Small intestine (tissue), 7 donors: ENCODE measurements at regions not wholly inside any gene's neighbourhood (a gene's known extent, or its start where the extent isn't known, plus 50 kb on each side); places are given as distances from the start of the nearest gene placed in this dataset.
"Not testable (repeated sequence)": the region's sequence is repeated elsewhere in the genome, so short reads cannot be mapped to it uniquely, and the experiment has no call there.

ENCODE experiments used
- DNase-seq, 2 donors: peaks; one replicate each; pipeline versions ENCODE4 v3.0.0 to v3.0.0-alpha.2; 2013
- FAIRE-seq: peaks from 2 replicates; lab custom pipeline; 2012; peaks lifted over from hg19 to GRCh38; lab: Jason Lieb, UNC
- H3K27ac ChIP-seq, 3 donors: one replicate each; pipeline ENCODE4 v1.5.1; 2013; ENCODE audit warnings: low read length in 2 of 3, mild to moderate bottlenecking in 2 of 3, control low read depth in 1 of 3, inconsistent platforms in 1 of 3, low read depth in 1 of 3, moderate library complexity in 1 of 3
- H3K27me3 ChIP-seq, 3 donors: one replicate each; pipeline ENCODE4 v1.6.1; 2013; ENCODE audit warnings: low read length in 3 of 3, inconsistent platforms in 1 of 3; ENCODE audit not compliant: control insufficient read depth in 3 of 3, insufficient read depth in 3 of 3
- H3K36me3 ChIP-seq, 3 donors: one replicate each; pipeline ENCODE4 v1.6.1; 2013; ENCODE audit warnings: low read length in 3 of 3, inconsistent platforms in 1 of 3, low read depth in 1 of 3, mild to moderate bottlenecking in 1 of 3, moderate library complexity in 1 of 3; ENCODE audit not compliant: control insufficient read depth in 3 of 3, insufficient read depth in 2 of 3
- H3K4me1 ChIP-seq, 3 donors: one replicate each; pipeline ENCODE4 v1.6.1; 2013; ENCODE audit warnings: low read length in 2 of 3, inconsistent platforms in 1 of 3, low read depth in 1 of 3, mild to moderate bottlenecking in 1 of 3, moderate library complexity in 1 of 3; ENCODE audit not compliant: control insufficient read depth in 3 of 3, insufficient read depth in 2 of 3
- H3K4me3 ChIP-seq, 3 donors: one replicate each; pipeline ENCODE4 v1.5.1; 2013; ENCODE audit warnings: low read length in 3 of 3, control low read depth in 1 of 3, inconsistent platforms in 1 of 3, low read depth in 1 of 3, mild to moderate bottlenecking in 1 of 3, moderate library complexity in 1 of 3
- H3K9me3 ChIP-seq, 2 donors: one replicate each; pipeline ENCODE4 v1.6.1; 2013; ENCODE audit warnings: low read depth in 1 of 2, low read length in 1 of 2; ENCODE audit not compliant: control insufficient read depth in 2 of 2, insufficient read depth in 1 of 2
- WGBS, 3 donors: extraction: QIAGEN DNeasy Blood & Tissue Kit; methylation state at CpG; one replicate each; pipeline ENCODE4 v1.1.7; 2013; 5-methylcytosine and 5-hydroxymethylcytosine counted together
- donor health status: healthy with polysubstance abuse.
- donor health status: control.
- donor health status: control.
- donor health status: Bipolar disorder and iron deficiency.
- donor health status: healthy.

DNA sequence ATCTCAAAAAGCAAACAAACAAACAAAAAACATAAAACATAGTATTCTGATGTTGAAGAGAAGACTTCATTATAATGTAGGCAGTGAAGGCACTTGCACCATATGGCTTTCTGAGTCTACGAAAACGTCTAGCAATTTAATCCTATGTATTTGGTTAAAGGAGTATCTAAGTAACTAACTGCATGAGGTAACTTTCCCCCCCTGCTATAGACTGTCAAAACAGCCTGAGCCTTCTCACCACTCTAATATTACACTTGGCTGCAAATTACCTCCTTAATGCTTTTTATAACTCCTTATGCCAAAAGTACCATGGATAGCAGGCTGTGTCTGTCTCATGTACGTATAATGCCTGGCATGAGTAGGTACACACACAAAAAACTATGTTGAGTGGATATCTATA, 607.6 kb upstream of the FLRT2 start:
- no peaks in the 10 kb centered on the region for H3K9me3 ChIP-seq
- no peaks in the 10 kb centered on the region for H3K4me1 ChIP-seq
- H3K4me3 ChIP-seq: no peak overlapping the region
- WGBS, 3 donors: 77 to 80% (median 78%) methylated on average over 3 of the region's 3 CpGs
- no peak overlapping the region for H3K27ac ChIP-seq
- H3K36me3 ChIP-seq: no peaks in the 10 kb centered on the region
- H3K27me3 ChIP-seq: no peaks in the 10 kb centered on the region
- DNase-seq (no peak), FAIRE-seq (no peak)

DNA sequence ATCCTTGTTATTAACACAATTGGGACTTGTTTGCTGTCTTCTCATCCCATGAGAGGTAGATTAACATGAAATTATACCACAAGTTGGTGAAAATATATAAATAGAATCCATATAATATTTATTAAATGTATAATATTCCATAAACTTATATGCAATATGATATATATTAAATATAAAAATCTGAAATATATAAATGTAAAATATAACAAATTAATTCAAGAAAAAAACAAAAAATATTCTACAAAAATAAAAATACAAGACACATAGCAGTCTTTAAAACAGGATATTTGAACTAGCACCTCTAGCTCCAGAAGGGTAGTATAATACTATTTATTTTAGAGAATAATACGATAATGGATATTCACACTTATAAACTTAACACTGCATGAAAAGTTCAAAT, 603.3 kb upstream of the FLRT2 start:
- H3K4me1 ChIP-seq: no peaks in the 10 kb centered on the region
- FAIRE-seq: peak; percentile 84
- H3K36me3 ChIP-seq: no peaks in the 10 kb centered on the region
- no peaks in the 10 kb centered on the region for H3K27me3 ChIP-seq
- H3K9me3 ChIP-seq: no peaks in the 10 kb centered on the region
- no peak overlapping the region for H3K27ac ChIP-seq
- 91 to 95% (median 92%) methylated on average over 1 of the region's 1 CpG for WGBS, 3 donors
- DNase-seq: no peak
- H3K4me3 ChIP-seq: no peak overlapping the region

DNA sequence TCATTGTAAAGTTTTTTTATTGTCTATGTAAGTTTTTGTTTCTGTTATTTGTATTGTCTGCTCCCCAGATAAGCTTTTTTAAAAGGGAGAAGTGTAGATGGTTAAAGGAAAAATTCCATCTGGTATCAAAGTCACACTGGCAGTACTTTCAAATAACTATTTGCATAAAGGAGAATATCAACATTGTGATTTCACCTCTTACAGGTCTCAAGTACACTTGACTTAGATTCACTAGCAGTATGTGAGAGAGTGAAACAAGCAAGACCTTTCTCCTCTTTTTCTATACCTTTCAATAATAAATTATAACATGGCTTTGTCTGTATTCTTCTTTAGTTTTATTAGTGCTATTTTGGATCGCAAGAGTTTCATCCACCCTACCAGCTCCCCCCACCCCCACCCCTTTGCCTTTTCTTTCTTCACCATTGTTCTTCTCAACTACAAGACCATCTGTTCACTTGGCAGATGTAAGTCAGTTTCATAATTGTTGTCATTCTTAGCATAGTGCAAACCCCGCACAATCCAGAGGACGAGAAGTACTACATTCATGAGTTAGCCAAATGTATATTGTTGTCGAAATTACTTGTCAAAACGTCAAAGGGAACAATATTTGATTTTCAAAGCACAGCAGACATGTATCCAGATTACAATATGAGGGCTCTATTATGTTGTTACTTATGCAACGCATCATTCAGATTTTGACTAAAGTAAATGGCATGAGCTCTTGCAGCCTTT, 602.7 kb upstream of the FLRT2 start:
- WGBS, 3 donors: 70 to 84% (median 77%) methylated on average over 6 of the region's 6 CpGs
- H3K27ac ChIP-seq: no peak overlapping the region
- H3K9me3 ChIP-seq: no peaks in the 10 kb centered on the region
- H3K4me3 ChIP-seq: no peak overlapping the region
- no peaks in the 10 kb centered on the region for H3K36me3 ChIP-seq
- H3K27me3 ChIP-seq: no peaks in the 10 kb centered on the region
- H3K4me1 ChIP-seq: no peaks in the 10 kb centered on the region
- DNase-seq: no peak
- FAIRE-seq: no peak

DNA sequence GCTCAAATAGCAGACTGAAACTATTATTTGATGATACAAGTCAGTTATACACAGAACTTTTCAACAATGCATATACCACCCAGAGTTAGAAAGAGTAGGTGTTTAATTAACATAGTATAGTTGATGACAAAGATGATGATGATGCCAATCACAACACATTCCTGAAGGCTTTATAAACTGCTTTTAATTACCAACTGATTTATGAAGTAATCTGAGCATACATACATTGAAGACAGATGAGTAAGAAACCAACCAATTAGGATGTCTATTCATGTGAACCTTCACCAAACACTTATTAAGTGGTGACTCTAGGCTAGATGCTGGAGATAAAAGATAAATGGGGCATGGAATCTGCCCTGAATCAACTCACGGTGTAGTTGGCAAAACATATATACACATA, 600.9 kb upstream of the FLRT2 start:
- 79 to 87% (median 84%) methylated on average over 1 of the region's 1 CpG for WGBS, 3 donors
- no peak for DNase-seq
- FAIRE-seq: no peak
- Histone ChIP-seq H3K4me1 (no peaks in the 10 kb centered on the region), H3K27ac (no peak overlapping the region), H3K27me3 (no peaks in the 10 kb centered on the region), H3K4me3 (no peak overlapping the region), H3K36me3 (no peaks in the 10 kb centered on the region), H3K9me3 (no peaks in the 10 kb centered on the region)

DNA sequence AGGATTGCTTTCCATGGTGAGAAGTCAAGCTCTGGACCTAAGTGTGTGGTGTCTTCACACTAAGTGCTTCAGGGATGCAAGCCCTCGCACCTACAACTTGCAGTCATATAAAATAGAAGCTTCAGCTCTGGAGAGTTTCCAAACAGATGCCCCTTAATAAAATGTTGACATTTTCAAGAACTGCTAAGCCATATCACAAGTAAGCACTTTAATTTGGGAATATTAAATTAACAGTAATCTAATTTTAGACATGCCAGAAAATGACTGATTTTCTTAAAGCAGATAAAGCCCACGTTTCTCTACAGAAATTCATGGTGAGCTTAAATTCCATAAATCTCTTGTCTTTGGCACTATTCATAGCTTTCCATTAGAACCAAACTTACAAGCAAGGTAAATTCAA, 600.1 kb upstream of the FLRT2 start:
- Histone ChIP-seq H3K36me3 (no peaks in the 10 kb centered on the region), H3K27ac (no peak overlapping the region), H3K9me3 (no peaks in the 10 kb centered on the region), H3K4me1 (no peaks in the 10 kb centered on the region), H3K4me3 (no peak overlapping the region), H3K27me3 (no peaks in the 10 kb centered on the region)
- FAIRE-seq (no peak), DNase-seq (no peak)
- 59 to 71% (median 60%) methylated on average over 2 of the region's 2 CpGs for WGBS, 3 donors

DNA sequence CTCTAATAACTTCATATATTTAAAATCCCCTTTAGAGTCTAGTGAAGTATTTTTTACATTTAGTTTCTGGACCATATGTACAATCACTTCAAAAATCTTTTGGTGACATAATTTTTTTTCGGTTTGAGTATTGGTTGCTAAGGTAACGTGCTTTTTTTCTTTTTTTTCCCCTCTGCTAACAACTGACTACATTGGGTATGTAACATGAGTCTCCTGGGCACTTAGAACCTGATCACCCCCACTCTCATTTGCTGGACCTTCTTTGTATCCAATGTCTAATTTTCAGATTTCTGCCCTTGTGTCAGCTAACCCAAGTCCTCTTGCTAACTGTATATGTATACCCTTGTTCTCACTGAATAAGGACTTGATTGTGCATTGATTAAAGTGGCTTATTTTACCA, 592.9 kb upstream of the FLRT2 start:
- 9 to 29% (median 26%) methylated on average over 2 of the region's 2 CpGs for WGBS, 3 donors
- DNase-seq (no peak), FAIRE-seq (no peak)
- H3K9me3 ChIP-seq: no peaks in the 10 kb centered on the region
- no peaks in the 10 kb centered on the region for H3K4me1 ChIP-seq
- H3K27ac ChIP-seq: no peak overlapping the region
- H3K36me3 ChIP-seq: no peaks in the 10 kb centered on the region
- no peak overlapping the region for H3K4me3 ChIP-seq
- H3K27me3 ChIP-seq: no peaks in the 10 kb centered on the region

DNA sequence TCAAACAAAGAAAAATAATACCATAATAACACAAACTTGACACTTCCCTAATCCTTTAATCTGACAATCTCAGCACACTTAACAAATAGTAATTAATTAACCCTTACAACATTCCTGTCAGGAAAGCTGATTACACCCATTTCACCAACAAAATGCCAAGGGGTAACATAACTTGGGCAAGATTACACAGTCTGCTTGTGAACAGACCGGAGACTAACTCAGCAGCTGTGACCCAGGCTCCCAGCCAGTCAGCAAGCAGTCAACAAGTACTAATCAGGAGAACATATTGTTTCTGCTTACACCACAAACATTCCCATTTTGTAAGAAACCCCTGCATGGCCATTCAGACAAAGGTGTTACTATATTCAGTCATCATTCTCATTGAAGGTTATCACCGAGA, 592.5 kb upstream of the FLRT2 start:
- FAIRE-seq (no peak), DNase-seq (no peak)
- H3K9me3 ChIP-seq: no peaks in the 10 kb centered on the region
- no peak overlapping the region for H3K27ac ChIP-seq
- H3K4me3 ChIP-seq: no peak overlapping the region
- no peaks in the 10 kb centered on the region for H3K27me3 ChIP-seq
- H3K36me3 ChIP-seq: no peaks in the 10 kb centered on the region
- H3K4me1 ChIP-seq: no peaks in the 10 kb centered on the region
- 73 to 77% (median 77%) methylated on average over 2 of the region's 2 CpGs for WGBS, 3 donors

DNA sequence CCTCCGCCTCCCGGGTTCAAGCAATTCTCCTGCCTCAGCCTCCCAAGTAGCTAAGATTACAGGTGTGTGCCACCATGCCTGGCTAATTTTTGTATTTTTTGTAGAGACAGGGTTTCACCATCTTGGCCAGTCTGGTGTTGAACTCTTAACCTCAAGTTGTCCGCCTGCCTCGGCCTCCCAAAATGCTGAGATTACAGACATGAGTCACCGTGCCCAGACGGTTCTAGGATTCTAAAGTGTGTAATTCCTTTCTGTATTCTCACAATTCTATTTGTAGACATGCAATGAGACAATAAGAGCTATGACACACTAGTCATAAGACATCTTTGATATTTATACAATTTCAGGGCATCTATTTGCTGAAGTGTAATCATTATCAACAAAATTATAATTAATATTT, 585.0 kb upstream of the FLRT2 start:
- whole genome bisulfite sequencing, 3 donors: 90 to 94% (median 93%) methylated on average over 6 of the region's 6 CpGs
- not testable (repeated sequence) for DNase-seq, H3K36me3 ChIP-seq, H3K9me3 ChIP-seq, FAIRE-seq, H3K27ac ChIP-seq, H3K4me3 ChIP-seq, H3K27me3 ChIP-seq, H3K4me1 ChIP-seq
